Kidney (tissue), 13 donors: ENCODE measurements at regions not wholly inside any gene's neighbourhood (a gene's known extent, or its start where the extent isn't known, plus 50 kb on each side); places are given as distances from the start of the nearest gene placed in this dataset.

Source experiments
- DNase-seq, 5 donors: peaks; one replicate each; pipeline ENCODE4 v3.0.0-alpha.2; 2013 to 2020
- FAIRE-seq: peaks from 2 replicates; lab custom pipeline; 2012; peaks lifted over from hg19 to GRCh38; lab: Jason Lieb, UNC
- H3K27ac ChIP-seq, 2 donors: one replicate each; pipeline ENCODE4 v1.7.0; 2013; ENCODE audit warnings: low read depth in 2 of 2, low read length in 2 of 2, inconsistent platforms in 1 of 2
- H3K27me3 ChIP-seq: one replicate; pipeline ENCODE4 v1.7.1; 2013; ENCODE audit warnings: low read length, inconsistent platforms; ENCODE audit not compliant: control insufficient read depth, insufficient read depth
- H3K36me3 ChIP-seq, 3 donors: one replicate each; pipeline versions ENCODE4 v1.7.0 to v1.7.1; 2013; ENCODE audit warnings: low read length in 3 of 3, control low read depth in 1 of 3, inconsistent platforms in 1 of 3; ENCODE audit not compliant: insufficient read depth in 3 of 3, control insufficient read depth in 2 of 3
- H3K4me1 ChIP-seq, 3 donors: one replicate each; pipeline versions ENCODE4 v1.7.0 to v1.7.1; 2013; ENCODE audit warnings: low read length in 3 of 3, inconsistent platforms in 1 of 3, low read depth in 1 of 3; ENCODE audit not compliant: control insufficient read depth in 2 of 3, insufficient read depth in 2 of 3
- H3K4me3 ChIP-seq, 3 donors: one replicate each; pipeline versions ENCODE4 v1.7.0 to v1.8.1; 2013; ENCODE audit warnings: low read length in 3 of 3, control low read depth in 1 of 3, inconsistent platforms in 1 of 3
- H3K9ac ChIP-seq, 3 donors: one replicate each; pipeline versions ENCODE4 v1.7.0 to v1.7.1; 2013; ENCODE audit warnings: low read length in 3 of 3, control low read depth in 1 of 3, inconsistent platforms in 1 of 3
- H3K9me3 ChIP-seq, 3 donors: one replicate each; pipeline versions ENCODE4 v1.7.0 to v1.7.1; 2013; ENCODE audit warnings: low read length in 3 of 3, control low read depth in 1 of 3, inconsistent platforms in 1 of 3; ENCODE audit not compliant: control insufficient read depth in 2 of 3, insufficient read depth in 1 of 3
- CTCF ChIP-seq: IDR thresholded peaks from 3 replicates; pipeline ENCODE4 v1.5.1; 2012; ENCODE audit warnings: mild to moderate bottlenecking, moderate library complexity, borderline replicate concordance; ENCODE audit not compliant: insufficient read depth; ENCODE audit errors: extremely low read depth
- intact Hi-C: fragments of 100-400 bp; cut with DNase I; formaldehyde crosslinking; loops from one replicate; pipeline ENCODE4 v1.11.1; 2022
- donor health status: control.
- donor health status: control.
- donor health status: control.
- donor health status: control.
- donor health status: control.
- donor health status: DM: yes; HTN: yes; CAD: no.
- donor health status: Normal renal cell carcinoma (clear cell type).

- TF ChIP-seq CTCF = no peak
- no peaks in the 10 kb centered on the region for H3K4me1 ChIP-seq
- intact Hi-C loops = no loop called here
- FAIRE-seq = no peak
- no peaks in the 10 kb centered on the region for H3K36me3 ChIP-seq
- H3K9me3 ChIP-seq = no peaks in the 10 kb centered on the region
- no peak overlapping the region for H3K9ac ChIP-seq
- no peaks in the 10 kb centered on the region for H3K27me3 ChIP-seq
- no peak overlapping the region for H3K4me3 ChIP-seq
- DNase-seq = no peak
- no peak overlapping the region for H3K27ac ChIP-seq
These were observed 805.3 kb downstream of the SEMA5A start for GRCh38 chr5:8740595-8740994.

GRCh38 chr5:8749556-8749955 is 796.3 kb downstream of the SEMA5A start:
- intact Hi-C loops = no loop called here
- DNase-seq (no peak), FAIRE-seq (no peak)
- no peaks in the 10 kb centered on the region for H3K27me3 ChIP-seq
- H3K4me1 ChIP-seq = no peaks in the 10 kb centered on the region
- H3K9me3 ChIP-seq = no peaks in the 10 kb centered on the region
- H3K4me3 ChIP-seq = no peak overlapping the region
- no peak overlapping the region for H3K27ac ChIP-seq
- no peak for TF ChIP-seq CTCF
- H3K36me3 ChIP-seq = no peaks in the 10 kb centered on the region
- no peak overlapping the region for H3K9ac ChIP-seq

- H3K36me3 ChIP-seq = no peaks in the 10 kb centered on the region
- H3K9me3 ChIP-seq = no peaks in the 10 kb centered on the region
- H3K9ac ChIP-seq = no peak overlapping the region
- no peak overlapping the region for H3K4me3 ChIP-seq
- H3K27me3 ChIP-seq = no peaks in the 10 kb centered on the region
- no peak overlapping the region for H3K27ac ChIP-seq
- DNase-seq (no peak), FAIRE-seq (no peak)
- intact Hi-C loops = no loop called here
- TF ChIP-seq CTCF = no peak
- no peaks in the 10 kb centered on the region for H3K4me1 ChIP-seq
These were observed 795.8 kb downstream of the SEMA5A start for GRCh38 chr5:8750100-8750499.

GRCh38 chr5:8751971-8752370 is 793.9 kb downstream of the SEMA5A start:
- no peak for FAIRE-seq
- Histone ChIP-seq H3K36me3 (no peaks in the 10 kb centered on the region), H3K27me3 (no peaks in the 10 kb centered on the region), H3K9ac (no peak overlapping the region), H3K27ac (no peak overlapping the region), H3K4me1 (no peaks in the 10 kb centered on the region), H3K9me3 (no peaks in the 10 kb centered on the region), H3K4me3 (no peak overlapping the region)
- no peak for TF ChIP-seq CTCF
- intact Hi-C loops = no loop called here
- DNase-seq = no peak
